CD14-positive monocyte (primary cell): ENCODE measurements at regions not wholly inside any gene's neighbourhood (a gene's known extent, or its start where the extent isn't known, plus 50 kb on each side); places are given as distances from the start of the nearest gene placed in this dataset.

Experiments
- DNase-seq, 3 donors: peaks; one replicate each; pipeline ENCODE4 v3.0.0-alpha.2; 2011 to 2022
- H2AFZ ChIP-seq: 2 replicates; pipeline ENCODE4 v1.6.0; 2012; ENCODE audit warnings: mild to moderate bottlenecking, low read depth, low read length, inconsistent platforms; ENCODE audit not compliant: insufficient read depth, poor library complexity, severe bottlenecking
- H3K27ac ChIP-seq, 2 donors: 1 replicate in 1 of 2; 2 replicates in 1 of 2; pipeline ENCODE4 v1.5.1; 2012 to 2013; ENCODE audit warnings: low read length in 2 of 2, control low read depth in 1 of 2, inconsistent platforms in 1 of 2, low read depth in 1 of 2, mild to moderate bottlenecking in 1 of 2
- H3K27me3 ChIP-seq, 2 donors: one replicate each; pipeline versions ENCODE4 v1.6.0 to v1.6.1; 2011 to 2013; ENCODE audit warnings: low read length in 2 of 2; ENCODE audit not compliant: control insufficient read depth in 2 of 2, insufficient read depth in 2 of 2
- H3K36me3 ChIP-seq, 2 donors: replicated peaks in 1 of 2; 1 replicate in 1 of 2; 2 replicates in 1 of 2; pipeline versions ENCODE4 v1.5.1 to v1.6.1; 2012 to 2013; ENCODE audit warnings: low read length in 2 of 2, control low read depth in 1 of 2, inconsistent platforms in 1 of 2, mild to moderate bottlenecking in 1 of 2; ENCODE audit not compliant: insufficient read depth in 2 of 2, control insufficient read depth in 1 of 2
- H3K4me1 ChIP-seq, 2 donors: 1 replicate in 1 of 2; 2 replicates in 1 of 2; pipeline versions ENCODE4 v1.5.1 to v1.6.1; 2012 to 2013; ENCODE audit warnings: low read length in 2 of 2, control low read depth in 1 of 2, inconsistent platforms in 1 of 2, mild to moderate bottlenecking in 1 of 2, moderate library complexity in 1 of 2; ENCODE audit not compliant: insufficient read depth in 2 of 2, control insufficient read depth in 1 of 2
- H3K4me2 ChIP-seq: replicated peaks from 2 replicates; pipeline ENCODE3; 2012; ENCODE audit warnings: low read length, moderate library complexity, mild to moderate bottlenecking; ENCODE audit not compliant: poor library complexity, severe bottlenecking; ENCODE audit errors: extremely low read depth
- H3K4me3 ChIP-seq, 3 experiments: fragments of 200-600 bp in 1 of 3; sonication (generic) in 1 of 3; replicated peaks in 1 of 3; 1 replicate in 2 of 3; 2 replicates in 1 of 3; pipeline ENCODE4 v1.5.1; 2011 to 2013; ENCODE audit warnings: low read length in 3 of 3, mild to moderate bottlenecking in 3 of 3, control low read depth in 2 of 3, low read depth in 2 of 3, inconsistent platforms in 1 of 3, moderate library complexity in 1 of 3
- H3K79me2 ChIP-seq: 2 replicates; pipeline ENCODE4 v1.6.0; 2012; ENCODE audit warnings: mild to moderate bottlenecking, control low read depth, inconsistent platforms, low read length, moderate library complexity; ENCODE audit not compliant: insufficient read depth
- H3K9ac ChIP-seq: 2 replicates; pipeline ENCODE4 v1.6.0; 2017; ENCODE audit warnings: low read length, mild to moderate bottlenecking; ENCODE audit not compliant: insufficient read depth, poor library complexity, severe bottlenecking
- H3K9me3 ChIP-seq, 2 donors: replicated peaks in 1 of 2; 1 replicate in 1 of 2; 2 replicates in 1 of 2; pipeline versions ENCODE4 v1.5.1 to v1.6.1; 2012 to 2013; ENCODE audit warnings: low read length in 2 of 2, control low read depth in 1 of 2; ENCODE audit not compliant: control insufficient read depth in 1 of 2, insufficient read depth in 1 of 2
- H4K20me1 ChIP-seq: 2 replicates; pipeline ENCODE4 v1.6.0; 2012; ENCODE audit warnings: mild to moderate bottlenecking, low read length, control low read depth, moderate library complexity; ENCODE audit not compliant: insufficient read depth
- H3K27ac Mint-ChIP-seq, 7 donors: one replicate each; pipeline ENCODE4 v1.8.0; 2020; ENCODE audit warnings: mild to moderate bottlenecking in 7 of 7, mixed read lengths in 7 of 7, moderate library complexity in 6 of 7, inconsistent platforms in 2 of 7
- H3K27me3 Mint-ChIP-seq, 3 donors: one replicate each; pipeline ENCODE4 v1.8.0; 2021 to 2022; ENCODE audit warnings: low read depth in 3 of 3, mild to moderate bottlenecking in 3 of 3, mixed read lengths in 3 of 3, moderate library complexity in 3 of 3, inconsistent platforms in 1 of 3
- H3K36me3 Mint-ChIP-seq, 2 donors: one replicate each; pipeline ENCODE4 v1.8.0; 2020; ENCODE audit warnings: mixed read lengths in 2 of 2, inconsistent platforms in 1 of 2, mild to moderate bottlenecking in 1 of 2
- H3K4me1 Mint-ChIP-seq: one replicate; pipeline ENCODE4 v1.8.0; 2020; ENCODE audit warnings: mild to moderate bottlenecking, mixed read lengths
- H3K4me3 Mint-ChIP-seq, 2 donors: one replicate each; pipeline ENCODE4 v1.8.0; 2020; ENCODE audit warnings: mild to moderate bottlenecking in 2 of 2, mixed read lengths in 2 of 2, moderate library complexity in 1 of 2
- H3K9me3 Mint-ChIP-seq, 7 donors: one replicate each; pipeline ENCODE4 v1.8.0; 2020 to 2022; ENCODE audit warnings: mixed read lengths in 7 of 7, mild to moderate bottlenecking in 6 of 7, moderate library complexity in 6 of 7, inconsistent platforms in 2 of 7
- WGBS: methylation state at CpG from one replicate; pipeline ENCODE4 v1.1.5; 2013; ENCODE audit warnings: missing lambda C conversion rate; ENCODE audit not compliant: insufficient coverage; 5-methylcytosine and 5-hydroxymethylcytosine counted together
- intact Hi-C, 2 donors: fragments of 100-400 bp; cut with micrococcal nuclease; formaldehyde crosslinking; loops; one replicate each; pipeline versions ENCODE4 v1.15.0 to v1.15.1; 2023
- TF ChIP-seq, protein P1 (sequence below): fragments of 200-600 bp; IDR thresholded peaks from one replicate; pipeline ENCODE4 v1.8.0; 2022; ENCODE audit warnings: antibody characterized with exemption, mild to moderate bottlenecking

GRCh38 chr6:97923249-97923648 is 640.2 kb upstream of the MMS22L start:
- Histone ChIP-seq H3K27ac (no peak overlapping the region), H3K9ac (no peak overlapping the region), H3K4me3 (no peak overlapping the region), H2AFZ (no peak overlapping the region), H3K9me3 (no peaks in the 10 kb centered on the region), H3K36me3 (no peaks in the 10 kb centered on the region), H3K27me3 (no peaks in the 10 kb centered on the region), H4K20me1 (no peaks in the 10 kb centered on the region), H3K79me2 (no peaks in the 10 kb centered on the region), H3K4me2 (no peak overlapping the region), H3K4me1 (no peaks in the 10 kb centered on the region)
- TF ChIP-seq, protein P1, sequence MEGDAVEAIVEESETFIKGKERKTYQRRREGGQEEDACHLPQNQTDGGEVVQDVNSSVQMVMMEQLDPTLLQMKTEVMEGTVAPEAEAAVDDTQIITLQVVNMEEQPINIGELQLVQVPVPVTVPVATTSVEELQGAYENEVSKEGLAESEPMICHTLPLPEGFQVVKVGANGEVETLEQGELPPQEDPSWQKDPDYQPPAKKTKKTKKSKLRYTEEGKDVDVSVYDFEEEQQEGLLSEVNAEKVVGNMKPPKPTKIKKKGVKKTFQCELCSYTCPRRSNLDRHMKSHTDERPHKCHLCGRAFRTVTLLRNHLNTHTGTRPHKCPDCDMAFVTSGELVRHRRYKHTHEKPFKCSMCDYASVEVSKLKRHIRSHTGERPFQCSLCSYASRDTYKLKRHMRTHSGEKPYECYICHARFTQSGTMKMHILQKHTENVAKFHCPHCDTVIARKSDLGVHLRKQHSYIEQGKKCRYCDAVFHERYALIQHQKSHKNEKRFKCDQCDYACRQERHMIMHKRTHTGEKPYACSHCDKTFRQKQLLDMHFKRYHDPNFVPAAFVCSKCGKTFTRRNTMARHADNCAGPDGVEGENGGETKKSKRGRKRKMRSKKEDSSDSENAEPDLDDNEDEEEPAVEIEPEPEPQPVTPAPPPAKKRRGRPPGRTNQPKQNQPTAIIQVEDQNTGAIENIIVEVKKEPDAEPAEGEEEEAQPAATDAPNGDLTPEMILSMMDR: no peak
- no peak overlapping the region for H3K4me3 Mint-ChIP-seq
- H3K27me3 Mint-ChIP-seq: peaks cover 0 to 2% (median under 1%) of the 10 kb centered on the region in 3 donors
- no peaks in the 10 kb centered on the region for H3K9me3 Mint-ChIP-seq
- H3K36me3 Mint-ChIP-seq: no peaks in the 10 kb centered on the region
- no CpG with 5 or more reads among the region's 2 CpGs for WGBS
- no peak for DNase-seq
- H3K27ac Mint-ChIP-seq: no peak overlapping the region
- intact Hi-C loops: no loop called here
- no peaks in the 10 kb centered on the region for H3K4me1 Mint-ChIP-seq

DNA sequence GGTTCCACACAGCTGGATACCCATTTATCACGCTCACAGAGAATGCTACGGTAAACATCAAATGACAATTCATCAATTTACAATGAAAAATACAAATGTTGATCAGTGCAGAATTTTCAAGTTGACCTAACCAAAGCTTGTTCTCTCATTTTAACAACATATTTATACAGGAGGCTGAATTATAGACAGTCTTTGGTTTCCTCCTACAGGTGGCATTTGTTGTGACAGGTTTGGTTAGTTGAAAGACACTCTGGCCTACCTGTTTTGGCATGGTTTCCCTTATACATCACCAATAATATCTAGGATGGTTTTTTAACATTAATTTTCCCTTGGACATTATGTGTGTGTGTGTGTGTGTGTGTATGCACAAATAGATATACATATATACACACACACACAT is 642.5 kb upstream of the MMS22L start:
- Mint-ChIP-seq H3K4me1 (no peaks in the 10 kb centered on the region), H3K9me3 (no peaks in the 10 kb centered on the region), H3K27ac (no peak overlapping the region), H3K27me3 (peaks cover 0 to 2% (median 0%) of the 10 kb centered on the region in 3 donors), H3K36me3 (no peaks in the 10 kb centered on the region), H3K4me3 (no peak overlapping the region)
- Histone ChIP-seq H3K9me3 (no peaks in the 10 kb centered on the region), H3K36me3 (no peaks in the 10 kb centered on the region), H3K27ac (no peak overlapping the region), H3K27me3 (no peaks in the 10 kb centered on the region), H3K4me3 (no peak overlapping the region), H4K20me1 (no peaks in the 10 kb centered on the region), H3K9ac (no peak overlapping the region), H3K4me2 (no peak overlapping the region), H3K4me1 (no peaks in the 10 kb centered on the region), H3K79me2 (no peaks in the 10 kb centered on the region), H2AFZ (no peak overlapping the region)
- intact Hi-C loops: no loop called here
- DNase-seq: no peak
- TF ChIP-seq, protein P1: no peak
- WGBS: no CpG with 5 or more reads among the region's 2 CpGs
